NT2/D1 (cell line): ENCODE measurements at regions not wholly inside any gene's neighbourhood (a gene's known extent, or its start where the extent isn't known, plus 50 kb on each side); places are given as distances from the start of the nearest gene placed in this dataset.

Source experiments
- SUZ12 ChIP-seq: IDR thresholded peaks from 2 replicates; pipeline ENCODE4 v1.6.1; 2011; ENCODE audit not compliant: insufficient read length, insufficient read depth; ENCODE audit errors: extremely low read depth
- YY1 ChIP-seq: IDR thresholded peaks from 2 replicates; pipeline ENCODE4 v1.6.1; 2011; ENCODE audit not compliant: insufficient read length, insufficient read depth

- TF ChIP-seq YY1, result no peak
- no peak for TF ChIP-seq SUZ12
Measured at GRCh38 chr6:11296449-11297375, 64.2 kb upstream of the NEDD9 start.
